HepG2 (cell line): ENCODE measurements at regions not wholly inside any gene's neighbourhood (a gene's known extent, or its start where the extent isn't known, plus 50 kb on each side); places are given as distances from the start of the nearest gene placed in this dataset.

Experiments
- ATAC-seq: fragments of 200-7000 bp; cut with Tn5 transposase; 3 replicates; pipeline ENCODE4 v1.9.1; 2020; ENCODE audit warnings: mild to moderate bottlenecking, moderate library complexity
- BruUV-seq: library from RNA; stranded (reverse); fragments of 400-500 nt; replicated peaks from 2 replicates; lab custom pipeline; 2021; lab: Mats Ljungman, UMichigan
- CTCF ChIA-PET: fragments of 300-600 bp; formaldehyde crosslinking; extraction: SDS; loops from one replicate; lab custom pipeline; 2021; ENCODE audit warnings: low total read pairs, inconsistent platforms, low intra/inter-chr PET ratio; lab: Yijun Ruan, JAX
- POLR2A ChIA-PET: fragments of 350-600 bp; sonication (Branson Sonifier 250); formaldehyde crosslinking; loops from one replicate; lab custom pipeline; 2020; ENCODE audit warnings: antibody characterized with exemption, inconsistent platforms; lab: Yijun Ruan, JAX
- DNase-seq: peaks from one replicate; pipeline ENCODE4 v3.0.0-alpha.2; 2015; ENCODE audit warnings: low spot score
- FAIRE-seq: peaks from 3 replicates; lab custom pipeline; 2011; peaks lifted over from hg19 to GRCh38; lab: Jason Lieb, UNC
- H2AFZ ChIP-seq: one replicate; pipeline ENCODE4 v1.6.1; 2011; ENCODE audit warnings: low read length, inconsistent platforms
- H3K27ac ChIP-seq: fragments of 300-600 bp; 3 replicates; pipeline ENCODE4 v1.8.0; 2011; ENCODE audit warnings: mixed run types, mild to moderate bottlenecking, mixed read lengths, low read length, inconsistent platforms; ENCODE audit not compliant: insufficient read depth; ENCODE audit errors: extremely low read length
- H3K27me3 ChIP-seq, 2 experiments: fragments of 200-600 bp in 1 of 2; 2 replicates in 1 of 2; 3 replicates in 1 of 2; pipeline versions ENCODE4 v1.6.0 to v1.8.0; 2011; ENCODE audit warnings: low read length in 2 of 2, mild to moderate bottlenecking in 2 of 2, moderate library complexity in 2 of 2, inconsistent platforms in 1 of 2; ENCODE audit not compliant: insufficient read depth in 2 of 2, control insufficient read depth in 1 of 2
- H3K36me3 ChIP-seq, 2 experiments: fragments of 200-600 bp in 1 of 2; replicated peaks in 1 of 2; 2 replicates in 1 of 2; 3 replicates in 1 of 2; pipeline versions ENCODE4 v1.5.1 to v1.8.0; 2011; ENCODE audit warnings: low read length in 2 of 2, inconsistent platforms in 1 of 2; ENCODE audit not compliant: insufficient read depth in 2 of 2, control insufficient read depth in 1 of 2
- H3K4me1 ChIP-seq: 2 replicates; pipeline ENCODE4 v1.5.1; 2012; ENCODE audit warnings: low read length, inconsistent platforms; ENCODE audit not compliant: insufficient read depth
- H3K4me2 ChIP-seq: 2 replicates; pipeline ENCODE4 v1.6.0; 2011; ENCODE audit warnings: low read depth, low read length, inconsistent platforms
- H3K4me3 ChIP-seq, 3 experiments: fragments of 200-600 bp in 1 of 3; sonication (generic), shearing (Covaris generic) in 1 of 3; replicated peaks in 1 of 3; 2 replicates each; pipeline ENCODE4 v1.5.1; 2011 to 2016; ENCODE audit warnings: low read length in 3 of 3, inconsistent platforms in 2 of 3, low read depth in 2 of 3, mild to moderate bottlenecking in 2 of 3, control low read depth in 1 of 3, mixed read lengths in 1 of 3; ENCODE audit not compliant: insufficient read depth in 1 of 3
- H3K79me2 ChIP-seq: one replicate; pipeline ENCODE4 v1.6.1; 2011; ENCODE audit warnings: low read length, inconsistent platforms; ENCODE audit not compliant: insufficient read depth
- H3K9ac ChIP-seq: 2 replicates; pipeline ENCODE4 v1.6.0; 2011; ENCODE audit warnings: mild to moderate bottlenecking, low read depth, low read length, inconsistent platforms; ENCODE audit not compliant: insufficient read depth
- H3K9me3 ChIP-seq: 2 replicates; pipeline ENCODE4 v1.5.1; 2012; ENCODE audit warnings: mild to moderate bottlenecking, low read length
- H4K20me1 ChIP-seq: 2 replicates; pipeline ENCODE4 v1.6.0; 2011; ENCODE audit warnings: inconsistent platforms, mild to moderate bottlenecking, low read length, moderate library complexity; ENCODE audit not compliant: insufficient read depth
- REST ChIP-seq, 2 experiments: IDR thresholded peaks; 2 replicates each; pipeline ENCODE4 v1.6.1; 2011 to 2012; ENCODE audit warnings: low read length in 2 of 2, borderline replicate concordance in 1 of 2, low read depth in 1 of 2, mild to moderate bottlenecking in 1 of 2, moderate library complexity in 1 of 2
- WGBS: methylation state at CpG from one replicate; pipeline ENCODE4 v1.1.6; 2017; ENCODE audit warnings: low lambda C conversion rate; 5-methylcytosine and 5-hydroxymethylcytosine counted together
- in situ Hi-C: cut with HindIII; loops from 2 replicates; pipeline ENCODE4 v1.10.0; 2017; ENCODE audit warnings: low pct_unique_long_range_greater_than_20kb; ENCODE audit not compliant: extremely low pct_ligation_motif_present
- intact Hi-C: fragments of 100-400 bp; cut with micrococcal nuclease; formaldehyde crosslinking; loops from one replicate; pipeline ENCODE4 v1.10.0; 2022; ENCODE audit not compliant: unreplicated experiment

- CTCF ChIA-PET: no interaction called here
Measured at GRCh38 chr9:88033359-88033702, 59.0 kb upstream of the CDK20 start.

More at GRCh38 chr9:88033359-88033702, 59.0 kb upstream of the CDK20 start:
- no TSS peak for BruUV-seq
- TF ChIP-seq REST (IDR thresholded peaks at IDR 0.05; ENCODE audit: borderline replicate concordance in 1 of 2, low read depth in 1 of 2, low read length in 2 of 2): no peak
- TF ChIP-seq, all 625 proteins: peak for 0
- POLR2A ChIA-PET: no interaction called here
- peaks cover 20% of the 10 kb centered on the region for H3K9me3 ChIP-seq
- intact Hi-C loops: no loop called here
- in situ Hi-C loops: no loop called here
- no peaks in the 10 kb centered on the region for H4K20me1 ChIP-seq
- H2AFZ ChIP-seq: no peak overlapping the region
- no peak for DNase-seq
- H3K9ac ChIP-seq: no peak overlapping the region
- H3K27ac ChIP-seq: no peak overlapping the region
- no peaks in the 10 kb centered on the region; a peak in 1 of 5 replicates for H3K27me3 ChIP-seq
- no peak for ATAC-seq
- no peaks in the 10 kb centered on the region for H3K79me2 ChIP-seq
- no peak overlapping the region for H3K4me3 ChIP-seq
- WGBS: 2% methylated on average over 3 of the region's 3 CpGs
- H3K36me3 ChIP-seq: no peaks in the 10 kb centered on the region
- FAIRE-seq: no peak
- no peaks in the 10 kb centered on the region for H3K4me1 ChIP-seq
- H3K4me2 ChIP-seq: no peak overlapping the region
